Liver (tissue), 8 donors: ENCODE measurements at regions not wholly inside any gene's neighbourhood (a gene's known extent, or its start where the extent isn't known, plus 50 kb on each side); places are given as distances from the start of the nearest gene placed in this dataset.

Experiments
- DNase-seq: peaks from one replicate; pipeline ENCODE4 v3.0.0-alpha.2; 2017; ENCODE audit warnings: low spot score
- H3K27ac ChIP-seq, 2 donors: one replicate each; pipeline ENCODE4 v1.7.0; 2013; ENCODE audit warnings: inconsistent platforms in 2 of 2, low read length in 2 of 2, control low read depth in 1 of 2, low read depth in 1 of 2, mild to moderate bottlenecking in 1 of 2
- H3K27me3 ChIP-seq, 4 donors: one replicate each; pipeline versions ENCODE4 v1.6.1 to v1.7.0; 2013; ENCODE audit warnings: low read length in 3 of 4, inconsistent platforms in 1 of 4, mild to moderate bottlenecking in 1 of 4, moderate library complexity in 1 of 4; ENCODE audit not compliant: control insufficient read depth in 4 of 4, insufficient read depth in 4 of 4
- H3K36me3 ChIP-seq, 4 donors: one replicate each; pipeline versions ENCODE4 v1.6.1 to v1.7.0; 2013; ENCODE audit warnings: low read length in 3 of 4, mild to moderate bottlenecking in 3 of 4, low read depth in 1 of 4, moderate library complexity in 1 of 4; ENCODE audit not compliant: control insufficient read depth in 4 of 4, insufficient read depth in 3 of 4
- H3K4me1 ChIP-seq, 4 donors: one replicate each; pipeline versions ENCODE4 v1.6.1 to v1.7.0; 2013; ENCODE audit warnings: low read length in 3 of 4, mild to moderate bottlenecking in 3 of 4, moderate library complexity in 1 of 4; ENCODE audit not compliant: control insufficient read depth in 4 of 4, insufficient read depth in 4 of 4
- H3K4me3 ChIP-seq, 3 donors: one replicate each; pipeline versions ENCODE4 v1.6.1 to v1.7.0; 2013; ENCODE audit warnings: low read length in 3 of 3, control low read depth in 1 of 3, low read depth in 1 of 3, mild to moderate bottlenecking in 1 of 3
- H3K9ac ChIP-seq, 2 donors: one replicate each; pipeline ENCODE4 v1.7.0; 2013; ENCODE audit warnings: low read length in 2 of 2, mild to moderate bottlenecking in 2 of 2, moderate library complexity in 2 of 2, control low read depth in 1 of 2, low read depth in 1 of 2
- H3K9me3 ChIP-seq, 4 donors: one replicate each; pipeline versions ENCODE4 v1.6.1 to v1.7.0; 2013; ENCODE audit warnings: low read length in 3 of 4; ENCODE audit not compliant: control insufficient read depth in 4 of 4
- ATF3 ChIP-seq: IDR thresholded peaks from 2 replicates; pipeline ENCODE4 v1.6.1; 2016; ENCODE audit warnings: antibody characterized with exemption
- CTCF ChIP-seq: fragments of 150-350 bp; IDR thresholded peaks from 2 replicates; pipeline ENCODE4 v1.5.1; 2017; ENCODE audit warnings: improper control_type of control experiment, low read depth, low read length; ENCODE audit not compliant: missing input control
- EGR1 ChIP-seq, 2 donors: IDR thresholded peaks; 2 replicates each; pipeline ENCODE4 v1.6.1; 2016 to 2018; ENCODE audit warnings: antibody characterized with exemption in 2 of 2, low read depth in 2 of 2
- FOXA1 ChIP-seq: IDR thresholded peaks from 2 replicates; pipeline ENCODE4 v1.6.1; 2016; ENCODE audit warnings: antibody characterized with exemption
- GABPA ChIP-seq, 2 donors: IDR thresholded peaks in 1 of 2; conservative IDR thresholded peaks in 1 of 2; 2 replicates each; pipeline ENCODE4 v1.6.1; 2016; ENCODE audit warnings: antibody characterized with exemption in 2 of 2, mild to moderate bottlenecking in 1 of 2, moderate library complexity in 1 of 2
- HNF4G ChIP-seq: IDR thresholded peaks from 2 replicates; pipeline ENCODE4 v1.6.1; 2016; ENCODE audit warnings: antibody characterized with exemption
- JUND ChIP-seq, 2 donors: IDR thresholded peaks; 2 replicates each; pipeline ENCODE4 v1.6.1; 2016; ENCODE audit warnings: antibody characterized with exemption in 2 of 2
- MAX ChIP-seq: IDR thresholded peaks from 2 replicates; pipeline ENCODE4 v1.6.1; 2016; ENCODE audit warnings: antibody characterized with exemption
- RAD21 ChIP-seq, 2 donors: IDR thresholded peaks; 2 replicates each; pipeline ENCODE4 v1.6.1; 2016; ENCODE audit warnings: antibody characterized with exemption in 2 of 2, mild to moderate bottlenecking in 2 of 2
- REST ChIP-seq: IDR thresholded peaks from 2 replicates; pipeline ENCODE4 v1.6.1; 2016; ENCODE audit warnings: antibody characterized with exemption, mild to moderate bottlenecking
- RXRA ChIP-seq, 2 donors: IDR thresholded peaks; 2 replicates each; pipeline ENCODE4 v1.6.1; 2017 to 2018; ENCODE audit warnings: antibody characterized with exemption in 2 of 2, mild to moderate bottlenecking in 1 of 2
- SP1 ChIP-seq: IDR thresholded peaks from 2 replicates; pipeline ENCODE4 v1.6.1; 2018; ENCODE audit warnings: antibody characterized with exemption, mild to moderate bottlenecking
- TAF1 ChIP-seq: conservative IDR thresholded peaks from 2 replicates; pipeline ENCODE4 v1.6.1; 2016; ENCODE audit warnings: antibody characterized with exemption, mild to moderate bottlenecking
- YY1 ChIP-seq: IDR thresholded peaks from 2 replicates; pipeline ENCODE4 v1.6.1; 2016; ENCODE audit warnings: antibody characterized with exemption, mild to moderate bottlenecking
- WGBS: extraction: QIAGEN DNeasy Blood & Tissue Kit; methylation state at CpG from one replicate; pipeline ENCODE4 v1.1.7; 2013; 5-methylcytosine and 5-hydroxymethylcytosine counted together
- donor health status: healthy.
- donor health status: healthy.
- donor health status: healthy.
- donor health status: healthy.
- donor health status: healthy.

GRCh38 chr5:40066616-40067015 is 613.1 kb upstream of the PTGER4 start:
- no peak overlapping the region for H3K9ac ChIP-seq
- H3K27me3 ChIP-seq = no peaks in the 10 kb centered on the region
- no peaks in the 10 kb centered on the region for H3K36me3 ChIP-seq
- H3K9me3 ChIP-seq = no peaks in the 10 kb centered on the region
- no peak overlapping the region for H3K27ac ChIP-seq
- DNase-seq = no peak
- TF ChIP-seq JUND (IDR thresholded peaks at IDR 0.05) (no peak), CTCF (no peak), YY1 (no peak), HNF4G (no peak), MAX (no peak), TAF1 (no peak), RXRA (IDR thresholded peaks at IDR 0.05) (no peak), RAD21 (IDR thresholded peaks at IDR 0.05) (no peak), SP1 (no peak)
- no peaks in the 10 kb centered on the region for H3K4me1 ChIP-seq
- no peak overlapping the region for H3K4me3 ChIP-seq
- WGBS = 92% methylated on average over 22 of the region's 22 CpGs

GRCh38 chr5:40052808-40053207 is 626.9 kb upstream of the PTGER4 start:
- no peak for DNase-seq
- no peak overlapping the region for H3K27ac ChIP-seq
- TF ChIP-seq EGR1 (IDR thresholded peaks at IDR 0.05; ENCODE audit: low read depth in 2 of 2) (no peak), YY1 (no peak), RXRA (IDR thresholded peaks at IDR 0.05) (no peak), SP1 (no peak), ATF3 (no peak), REST (no peak), FOXA1 (no peak), MAX (no peak), TAF1 (no peak), GABPA (IDR thresholded peaks at IDR 0.05 in 1 of 2, conservative IDR thresholded peaks at IDR 0.05 in 1 of 2) (no peak)
- H3K27me3 ChIP-seq = peaks cover 0 to 2% (median 1%) of the 10 kb centered on the region in 4 donors
- H3K9ac ChIP-seq = no peak overlapping the region
- H3K36me3 ChIP-seq = peaks cover 0 to 2% (median 0%) of the 10 kb centered on the region in 4 donors
- H3K9me3 ChIP-seq = no peaks in the 10 kb centered on the region
- no peak overlapping the region for H3K4me3 ChIP-seq
- 57% methylated on average over 4 of the region's 4 CpGs for WGBS
- no peaks in the 10 kb centered on the region for H3K4me1 ChIP-seq
